K562 (cell line): ENCODE measurements at regions not wholly inside any gene's neighbourhood (a gene's known extent, or its start where the extent isn't known, plus 50 kb on each side); places are given as distances from the start of the nearest gene placed in this dataset.

Experiments
- CEBPB ChIP-seq: fragments of 450-650 bp; IDR thresholded peaks from 2 replicates; pipeline ENCODE4 v1.6.1; 2016; ENCODE audit warnings: missing genetic modification characterization, missing compliant biosample characterization
- DDX20 ChIP-seq: fragments of 450-650 bp; IDR thresholded peaks from 2 replicates; pipeline ENCODE4 v1.6.1; 2016; ENCODE audit warnings: missing genetic modification characterization, low read depth, mild to moderate bottlenecking, missing compliant biosample characterization, moderate library complexity
- E2F5 ChIP-seq: sonication (generic); formaldehyde crosslinking; IDR thresholded peaks from 2 replicates; pipeline ENCODE4 v1.8.0; 2022; ENCODE audit warnings: mild to moderate bottlenecking, missing genetic modification reagents
- HMGN3 ChIP-seq: IDR thresholded peaks from 2 replicates; pipeline ENCODE4 v1.6.1; 2011; ENCODE audit warnings: borderline replicate concordance, low read depth, mild to moderate bottlenecking, mixed read lengths, low read length; ENCODE audit not compliant: insufficient read length; ENCODE audit errors: extremely low read depth
- MBD1 ChIP-seq: fragments of 250-450 bp; sonication (Bioruptor Pico); IDR thresholded peaks from 2 replicates; pipeline ENCODE4 v1.8.0; 2022; ENCODE audit warnings: inconsistent platforms
- SNRNP70 ChIP-seq: fragments of 200-400 bp; formaldehyde crosslinking; optimal IDR thresholded peaks from 2 replicates; pipeline ENCODE3; 2017; ENCODE audit warnings: low read depth, low read length
- ZEB2 ChIP-seq: fragments of 450-650 bp; IDR thresholded peaks from 2 replicates; pipeline ENCODE4 v1.6.1; 2016
- ZNF263 ChIP-seq: sonication (generic); formaldehyde crosslinking; IDR thresholded peaks from 2 replicates; pipeline ENCODE4 v1.8.0; 2022; ENCODE audit warnings: mild to moderate bottlenecking, missing genetic modification reagents, borderline replicate concordance
- ZNF518B ChIP-seq: fragments of 250-450 bp; sonication (Bioruptor Pico); IDR thresholded peaks from 2 replicates; pipeline ENCODE4 v1.5.0; 2021; ENCODE audit warnings: mild to moderate bottlenecking, moderate library complexity
- ZNF586 ChIP-seq: fragments of 450-650 bp; formaldehyde crosslinking; conservative IDR thresholded peaks from 2 replicates; pipeline ENCODE4 v1.4.0; 2020; ENCODE audit warnings: mild to moderate bottlenecking, moderate library complexity
- TF ChIP-seq, protein P1 (sequence below), 3 experiments: fragments of 200-800 bp in 1 of 3; fragments of 250-450 bp in 1 of 3; fragments of 450-650 bp in 1 of 3; sonication (Bioruptor Pico) in 1 of 3; sonication (Bioruptor generic) in 1 of 3; formaldehyde crosslinking in 1 of 3; IDR thresholded peaks; 2 replicates each; pipeline versions ENCODE4 v1.6.1 to v1.8.0; 2016 to 2022; ENCODE audit warnings: mild to moderate bottlenecking in 2 of 3, missing genetic modification characterization in 2 of 3, missing compliant biosample characterization in 1 of 3, moderate library complexity in 1 of 3
- TF ChIP-seq, protein P2 (sequence below): IDR thresholded peaks from 2 replicates; pipeline ENCODE4 v1.6.1; 2016; ENCODE audit warnings: missing genetic modification characterization, missing compliant biosample characterization
- TF ChIP-seq, protein P3 (sequence below): fragments of 250-450 bp; sonication (Bioruptor Pico); IDR thresholded peaks from 2 replicates; pipeline ENCODE4 v1.4.0; 2020

- peak; percentile 76; the same call in 1 of the 2 replicates for TF ChIP-seq E2F5 (CRISPR knock-in tag)
- no peak for TF ChIP-seq MBD1
- no peak for TF ChIP-seq ZNF263
- TF ChIP-seq ZNF518B (CRISPR knock-in tag) = no peak
- TF ChIP-seq, protein P1, sequence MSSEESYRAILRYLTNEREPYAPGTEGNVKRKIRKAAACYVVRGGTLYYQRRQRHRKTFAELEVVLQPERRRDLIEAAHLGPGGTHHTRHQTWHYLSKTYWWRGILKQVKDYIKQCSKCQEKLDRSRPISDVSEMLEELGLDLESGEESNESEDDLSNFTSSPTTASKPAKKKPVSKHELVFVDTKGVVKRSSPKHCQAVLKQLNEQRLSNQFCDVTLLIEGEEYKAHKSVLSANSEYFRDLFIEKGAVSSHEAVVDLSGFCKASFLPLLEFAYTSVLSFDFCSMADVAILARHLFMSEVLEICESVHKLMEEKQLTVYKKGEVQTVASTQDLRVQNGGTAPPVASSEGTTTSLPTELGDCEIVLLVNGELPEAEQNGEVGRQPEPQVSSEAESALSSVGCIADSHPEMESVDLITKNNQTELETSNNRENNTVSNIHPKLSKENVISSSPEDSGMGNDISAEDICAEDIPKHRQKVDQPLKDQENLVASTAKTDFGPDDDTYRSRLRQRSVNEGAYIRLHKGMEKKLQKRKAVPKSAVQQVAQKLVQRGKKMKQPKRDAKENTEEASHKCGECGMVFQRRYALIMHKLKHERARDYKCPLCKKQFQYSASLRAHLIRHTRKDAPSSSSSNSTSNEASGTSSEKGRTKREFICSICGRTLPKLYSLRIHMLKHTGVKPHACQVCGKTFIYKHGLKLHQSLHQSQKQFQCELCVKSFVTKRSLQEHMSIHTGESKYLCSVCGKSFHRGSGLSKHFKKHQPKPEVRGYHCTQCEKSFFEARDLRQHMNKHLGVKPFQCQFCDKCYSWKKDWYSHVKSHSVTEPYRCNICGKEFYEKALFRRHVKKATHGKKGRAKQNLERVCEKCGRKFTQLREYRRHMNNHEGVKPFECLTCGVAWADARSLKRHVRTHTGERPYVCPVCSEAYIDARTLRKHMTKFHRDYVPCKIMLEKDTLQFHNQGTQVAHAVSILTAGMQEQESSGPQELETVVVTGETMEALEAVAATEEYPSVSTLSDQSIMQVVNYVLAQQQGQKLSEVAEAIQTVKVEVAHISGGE (CRISPR knock-in tag; IDR thresholded peaks at IDR 0.05) = peak in 1 of 3 experiments; percentile 57; a peak in 1 of 6 replicates
- no peak for TF ChIP-seq SNRNP70
- TF ChIP-seq, protein P2, sequence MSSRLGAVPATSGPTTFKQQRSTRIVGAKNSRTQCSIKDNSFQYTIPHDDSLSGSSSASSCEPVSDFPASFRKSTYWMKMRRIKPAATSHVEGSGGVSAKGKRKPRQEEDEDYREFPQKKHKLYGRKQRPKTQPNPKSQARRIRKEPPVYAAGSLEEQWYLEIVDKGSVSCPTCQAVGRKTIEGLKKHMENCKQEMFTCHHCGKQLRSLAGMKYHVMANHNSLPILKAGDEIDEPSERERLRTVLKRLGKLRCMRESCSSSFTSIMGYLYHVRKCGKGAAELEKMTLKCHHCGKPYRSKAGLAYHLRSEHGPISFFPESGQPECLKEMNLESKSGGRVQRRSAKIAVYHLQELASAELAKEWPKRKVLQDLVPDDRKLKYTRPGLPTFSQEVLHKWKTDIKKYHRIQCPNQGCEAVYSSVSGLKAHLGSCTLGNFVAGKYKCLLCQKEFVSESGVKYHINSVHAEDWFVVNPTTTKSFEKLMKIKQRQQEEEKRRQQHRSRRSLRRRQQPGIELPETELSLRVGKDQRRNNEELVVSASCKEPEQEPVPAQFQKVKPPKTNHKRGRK (tag) = no peak
- TF ChIP-seq HMGN3 = peak; percentile 49
- TF ChIP-seq ZNF586 = no peak
- TF ChIP-seq, protein P3, sequence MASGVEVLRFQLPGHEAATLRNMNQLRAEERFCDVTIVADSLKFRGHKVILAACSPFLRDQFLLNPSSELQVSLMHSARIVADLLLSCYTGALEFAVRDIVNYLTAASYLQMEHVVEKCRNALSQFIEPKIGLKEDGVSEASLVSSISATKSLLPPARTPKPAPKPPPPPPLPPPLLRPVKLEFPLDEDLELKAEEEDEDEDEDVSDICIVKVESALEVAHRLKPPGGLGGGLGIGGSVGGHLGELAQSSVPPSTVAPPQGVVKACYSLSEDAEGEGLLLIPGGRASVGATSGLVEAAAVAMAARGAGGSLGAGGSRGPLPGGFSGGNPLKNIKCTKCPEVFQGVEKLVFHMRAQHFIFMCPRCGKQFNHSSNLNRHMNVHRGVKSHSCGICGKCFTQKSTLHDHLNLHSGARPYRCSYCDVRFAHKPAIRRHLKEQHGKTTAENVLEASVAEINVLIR (CRISPR knock-in tag) = 0 out of 2 replicates have a peak, but pooled peaks have one; percentile 13
- no peak for TF ChIP-seq ZEB2
- no peak for TF ChIP-seq DDX20
- no peak for TF ChIP-seq CEBPB (tag)
These were observed 65.1 kb upstream of the HES1 start (continued) for GRCh38 chr3:194070634-194071409.
